ENCODE measurements at regions not wholly inside any gene's neighbourhood (a gene's known extent, or its start where the extent isn't known, plus 50 kb on each side); places are given as distances from the start of the nearest gene placed in this dataset.

DNA sequence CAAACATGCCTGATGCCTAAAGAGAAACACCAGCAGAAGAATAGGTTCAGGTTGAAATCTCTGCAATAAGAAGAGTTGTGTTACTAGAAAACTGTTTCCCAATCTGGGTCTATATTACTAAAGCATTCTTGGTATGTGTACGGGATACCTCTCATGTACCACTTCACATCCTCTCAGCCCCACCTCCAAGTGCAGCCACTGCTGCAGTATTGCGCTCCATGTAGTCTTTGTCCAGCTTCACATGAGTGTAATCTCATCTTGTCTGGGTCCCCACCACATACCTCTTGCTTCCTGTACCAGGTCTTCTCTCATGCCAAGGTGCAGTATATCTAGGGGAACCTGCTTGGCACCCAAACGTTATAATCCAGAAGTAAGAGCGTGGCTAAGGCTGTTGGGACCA, 187.5 kb upstream of the EEA1 start:
- no peaks in the 10 kb centered on the region for H3K36me3 ChIP-seq (ENCODE audit: control insufficient read depth in 2 of 4, insufficient read depth in 4 of 4, low read length in 3 of 4)
- DNase-seq (ENCODE audit: low read depth in 1 of 2, low spot score in 2 of 2) = no peak
- no peak overlapping the region for H2BK120ac ChIP-seq (replicated peaks; ENCODE audit: low read depth, low read length)
- no peak overlapping the region for H2AK5ac ChIP-seq (ENCODE audit: low read depth, low read length)
- H3K23me2 ChIP-seq (ENCODE audit: low read depth, low read length) = no peaks in the 10 kb centered on the region
- WGBS, 2 experiments (ENCODE audit: extremely low coverage in 1 of 2, insufficient coverage in 1 of 2, insufficient read length in 1 of 2, insufficient replicate concordance in 2 of 2, low coverage in 1 of 2, low lambda C conversion rate in 2 of 2, missing lambda C conversion rate in 1 of 2) = 96% methylated on average over 4 of the region's 4 CpGs; no CpG with 5 or more reads in 1 of the 2 experiments
- H4K91ac ChIP-seq (replicated peaks; ENCODE audit: insufficient read length, low read length) = no peak overlapping the region
- no peaks in the 10 kb centered on the region for H4K20me1 ChIP-seq (replicated peaks in 1 of 2; ENCODE audit: control insufficient read depth in 1 of 2, insufficient read depth in 2 of 2, low read length in 2 of 2)
- no peak overlapping the region for H3K4me2 ChIP-seq (ENCODE audit: insufficient read depth in 1 of 2, low read depth in 2 of 2, low read length in 2 of 2)
- H3K4ac ChIP-seq (replicated peaks; ENCODE audit: insufficient read length, low read depth, low read length) = no peak overlapping the region
- H3K4me1 ChIP-seq (replicated peaks in 1 of 4; ENCODE audit: control insufficient read depth in 3 of 4, insufficient read depth in 4 of 4, low read length in 3 of 4) = no peaks in the 10 kb centered on the region
- H2BK5ac ChIP-seq (ENCODE audit: low read depth, low read length) = no peak overlapping the region
- no peak overlapping the region for H3K4me3 ChIP-seq (ENCODE audit: extremely low read depth in 1 of 4, insufficient read depth in 2 of 4, low read depth in 3 of 4, low read length in 4 of 4)
- ChIA-PET CTCF (ENCODE audit: partially characterized antibody) (interaction anchor here (0.6 to 1.9 kb wide), 3 partner anchors 9 to 539 kb away, joined by 3 to 5 read pairs (median 3); no protein-coding TSS in a partner anchor), POLR2A (ENCODE audit: partially characterized antibody) (no interaction called here)
- H3K18ac ChIP-seq (ENCODE audit: extremely low read depth, low read length) = no peak overlapping the region
- no peak overlapping the region for H4K8ac ChIP-seq (ENCODE audit: extremely low read depth, insufficient read depth, low read length)
- H3K23ac ChIP-seq (ENCODE audit: insufficient read length) = no peak overlapping the region
- H2BK20ac ChIP-seq (ENCODE audit: low read length) = no peak overlapping the region
- H2AFZ ChIP-seq (ENCODE audit: low read length) = no peak overlapping the region
- H2BK12ac ChIP-seq (ENCODE audit: low read depth, low read length) = no peak overlapping the region
- no peak overlapping the region for H2BK15ac ChIP-seq (ENCODE audit: low read length)
- no peak overlapping the region for H3K9ac ChIP-seq (replicated peaks in 1 of 4; ENCODE audit: extremely low read depth in 1 of 4, low read depth in 3 of 4, low read length in 3 of 4)
- H4K5ac ChIP-seq (ENCODE audit: insufficient read length, low read depth, low read length) = no peak overlapping the region
- FAIRE-seq = no peak
- H3K27me3 ChIP-seq (replicated peaks in 1 of 4; ENCODE audit: control insufficient read depth in 3 of 4, extremely low read depth in 1 of 4, insufficient read depth in 3 of 4, low read length in 3 of 4) = no peaks in the 10 kb centered on the region
- H3K27ac ChIP-seq (ENCODE audit: low read depth, low read length) = no peak overlapping the region
- H3K79me2 ChIP-seq (ENCODE audit: control insufficient read depth in 1 of 2, insufficient read depth in 2 of 2, low read length in 2 of 2) = no peaks in the 10 kb centered on the region
- no peak overlapping the region for H3K56ac ChIP-seq (replicated peaks; ENCODE audit: insufficient read length, low read depth, low read length)
- no peak overlapping the region for H3K14ac ChIP-seq (ENCODE audit: insufficient read length)
- no peaks in the 10 kb centered on the region for H3K9me3 ChIP-seq (ENCODE audit: insufficient read depth in 2 of 2, low read depth in 1 of 2, low read length in 1 of 2)
- H3K79me1 ChIP-seq (ENCODE audit: low read depth, low read length) = no peaks in the 10 kb centered on the region
- TF ChIP-seq EZH2 (IDR thresholded peaks at IDR 0.05; ENCODE audit: low read depth, low read length, severe bottlenecking) (no peak), KDM5A (IDR thresholded peaks at IDR 0.05; ENCODE audit: low read length) (no peak), CBX8 (IDR thresholded peaks at IDR 0.05; ENCODE audit: borderline replicate concordance, low read depth, low read length) (no peak), HDAC2 (IDR thresholded peaks at IDR 0.05; ENCODE audit: borderline replicate concordance in 1 of 2, low read depth in 2 of 2, low read length in 2 of 2) (no peak), RXRA (IDR thresholded peaks at IDR 0.05; ENCODE audit: insufficient read depth, low read depth, low read length) (no peak), SUZ12 (IDR thresholded peaks at IDR 0.05; ENCODE audit: low read length) (no peak), MAFK (IDR thresholded peaks at IDR 0.05; ENCODE audit: low read depth, low read length) (no peak), YY1 (IDR thresholded peaks at IDR 0.05; ENCODE audit: low read depth, low read length) (no peak), NANOG (IDR thresholded peaks at IDR 0.05; ENCODE audit: insufficient read depth, low read depth, low read length, poor library complexity, severe bottlenecking) (no peak), RNF2 (IDR thresholded peaks at IDR 0.05; ENCODE audit: borderline replicate concordance, low read depth, low read length, missing control alignments, poor library complexity, severe bottlenecking) (no peak), SIRT6 (IDR thresholded peaks at IDR 0.05; ENCODE audit: low read length) (no peak), CTBP2 (IDR thresholded peaks at IDR 0.05; ENCODE audit: borderline replicate concordance, insufficient read depth, insufficient read length, low read length) (no peak)
- TF ChIP-seq, protein P1, sequence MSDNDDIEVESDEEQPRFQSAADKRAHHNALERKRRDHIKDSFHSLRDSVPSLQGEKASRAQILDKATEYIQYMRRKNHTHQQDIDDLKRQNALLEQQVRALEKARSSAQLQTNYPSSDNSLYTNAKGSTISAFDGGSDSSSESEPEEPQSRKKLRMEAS (IDR thresholded peaks at IDR 0.05) = no peak

All from H1 (cell line).